Breast epithelium (tissue), 3 donors: ENCODE measurements at regions not wholly inside any gene's neighbourhood (a gene's known extent, or its start where the extent isn't known, plus 50 kb on each side); places are given as distances from the start of the nearest gene placed in this dataset.
"Not testable (repeated sequence)": the region's sequence is repeated elsewhere in the genome, so short reads cannot be mapped to it uniquely, and the experiment has no call there.

Experiments used
- POLR2AphosphoS5 ChIP-seq, 3 donors: sonication (generic); formaldehyde crosslinking; IDR thresholded peaks; one replicate each; pipeline ENCODE4 v1.6.1; 2017; ENCODE audit warnings: antibody characterized with exemption in 3 of 3
- TF ChIP-seq, protein P1 (sequence below), 3 donors: fragments of 450-650 bp; IDR thresholded peaks; one replicate each; pipeline ENCODE4 v1.5.1; 2016 to 2017; ENCODE audit warnings: antibody characterized with exemption in 3 of 3, mild to moderate bottlenecking in 3 of 3, moderate library complexity in 3 of 3

GRCh38 chr12:88368077-88368476 lies 212.2 kb downstream of the KITLG start:
- TF ChIP-seq, protein P1, sequence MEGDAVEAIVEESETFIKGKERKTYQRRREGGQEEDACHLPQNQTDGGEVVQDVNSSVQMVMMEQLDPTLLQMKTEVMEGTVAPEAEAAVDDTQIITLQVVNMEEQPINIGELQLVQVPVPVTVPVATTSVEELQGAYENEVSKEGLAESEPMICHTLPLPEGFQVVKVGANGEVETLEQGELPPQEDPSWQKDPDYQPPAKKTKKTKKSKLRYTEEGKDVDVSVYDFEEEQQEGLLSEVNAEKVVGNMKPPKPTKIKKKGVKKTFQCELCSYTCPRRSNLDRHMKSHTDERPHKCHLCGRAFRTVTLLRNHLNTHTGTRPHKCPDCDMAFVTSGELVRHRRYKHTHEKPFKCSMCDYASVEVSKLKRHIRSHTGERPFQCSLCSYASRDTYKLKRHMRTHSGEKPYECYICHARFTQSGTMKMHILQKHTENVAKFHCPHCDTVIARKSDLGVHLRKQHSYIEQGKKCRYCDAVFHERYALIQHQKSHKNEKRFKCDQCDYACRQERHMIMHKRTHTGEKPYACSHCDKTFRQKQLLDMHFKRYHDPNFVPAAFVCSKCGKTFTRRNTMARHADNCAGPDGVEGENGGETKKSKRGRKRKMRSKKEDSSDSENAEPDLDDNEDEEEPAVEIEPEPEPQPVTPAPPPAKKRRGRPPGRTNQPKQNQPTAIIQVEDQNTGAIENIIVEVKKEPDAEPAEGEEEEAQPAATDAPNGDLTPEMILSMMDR (IDR thresholded peaks at IDR 0.05), result not testable (repeated sequence)
- not testable (repeated sequence) for TF ChIP-seq POLR2AphosphoS5 (IDR thresholded peaks at IDR 0.05)
